ENCODE measurements at regions not wholly inside any gene's neighbourhood (a gene's known extent, or its start where the extent isn't known, plus 50 kb on each side); places are given as distances from the start of the nearest gene placed in this dataset.

DNA sequence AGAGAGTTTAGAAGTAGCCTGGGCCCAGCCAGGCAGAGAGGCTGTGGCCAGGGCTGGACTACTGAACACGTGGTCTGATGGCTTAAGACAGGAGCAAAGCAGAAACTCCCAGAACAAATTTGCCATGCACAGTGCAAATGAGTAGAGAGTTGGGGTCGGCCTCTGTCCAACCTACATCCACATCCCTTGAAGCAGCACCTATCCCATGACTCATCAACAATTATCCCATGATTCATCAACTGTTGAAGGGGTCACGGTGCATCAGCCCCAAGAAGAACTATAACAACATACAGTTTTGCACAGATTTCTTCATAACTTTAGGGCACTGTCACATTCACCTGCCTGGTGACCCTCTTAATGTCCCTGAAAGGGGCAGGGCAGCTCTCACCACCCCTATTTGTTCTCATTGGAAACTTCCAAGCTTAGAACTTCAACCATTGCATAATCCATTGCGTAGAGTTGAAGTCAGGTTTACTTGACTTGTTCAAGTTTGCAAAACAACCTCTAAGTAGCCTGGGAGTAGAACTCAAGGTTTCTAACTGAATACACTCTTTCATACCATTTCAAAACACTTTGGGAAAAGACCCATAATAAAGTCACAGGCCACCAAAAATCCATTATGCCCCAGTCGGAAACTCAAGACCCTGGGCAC is 235.2 kb upstream of the CDH5 start:
- TF ChIP-seq, protein P1, sequence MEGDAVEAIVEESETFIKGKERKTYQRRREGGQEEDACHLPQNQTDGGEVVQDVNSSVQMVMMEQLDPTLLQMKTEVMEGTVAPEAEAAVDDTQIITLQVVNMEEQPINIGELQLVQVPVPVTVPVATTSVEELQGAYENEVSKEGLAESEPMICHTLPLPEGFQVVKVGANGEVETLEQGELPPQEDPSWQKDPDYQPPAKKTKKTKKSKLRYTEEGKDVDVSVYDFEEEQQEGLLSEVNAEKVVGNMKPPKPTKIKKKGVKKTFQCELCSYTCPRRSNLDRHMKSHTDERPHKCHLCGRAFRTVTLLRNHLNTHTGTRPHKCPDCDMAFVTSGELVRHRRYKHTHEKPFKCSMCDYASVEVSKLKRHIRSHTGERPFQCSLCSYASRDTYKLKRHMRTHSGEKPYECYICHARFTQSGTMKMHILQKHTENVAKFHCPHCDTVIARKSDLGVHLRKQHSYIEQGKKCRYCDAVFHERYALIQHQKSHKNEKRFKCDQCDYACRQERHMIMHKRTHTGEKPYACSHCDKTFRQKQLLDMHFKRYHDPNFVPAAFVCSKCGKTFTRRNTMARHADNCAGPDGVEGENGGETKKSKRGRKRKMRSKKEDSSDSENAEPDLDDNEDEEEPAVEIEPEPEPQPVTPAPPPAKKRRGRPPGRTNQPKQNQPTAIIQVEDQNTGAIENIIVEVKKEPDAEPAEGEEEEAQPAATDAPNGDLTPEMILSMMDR (IDR thresholded peaks at IDR 0.05) = no peak

DNA sequence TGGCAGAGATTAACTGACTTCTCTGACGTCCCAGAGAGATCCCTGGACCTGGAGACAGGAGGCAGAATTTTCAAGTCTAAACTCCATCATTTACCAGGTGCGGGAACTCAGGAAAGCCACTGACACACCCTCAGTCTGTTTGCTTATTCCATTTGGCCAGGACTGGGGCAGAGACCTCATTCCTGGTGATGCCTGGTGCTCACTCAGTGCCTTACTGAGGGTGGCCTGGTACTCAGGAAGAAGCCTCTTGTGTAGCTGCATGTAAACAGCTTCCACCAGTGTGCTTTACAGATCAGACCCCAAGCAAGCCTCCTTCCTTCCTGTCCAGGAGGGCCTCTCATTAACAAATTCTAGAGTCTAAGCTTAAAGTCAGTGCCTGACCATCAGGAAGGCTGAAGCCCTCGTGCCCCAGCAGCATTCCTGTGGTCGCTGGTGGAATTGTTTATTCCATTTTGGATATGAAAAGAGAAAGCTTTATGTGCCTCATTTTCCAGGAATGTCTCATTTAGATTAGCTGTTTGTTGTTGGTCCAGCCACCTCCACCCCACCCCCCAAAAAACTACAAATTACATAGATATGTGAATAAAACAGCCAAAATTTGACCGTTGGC is 236.1 kb upstream of the CDH5 start:
- TF ChIP-seq, protein P1 (IDR thresholded peaks at IDR 0.05) = no peak

DNA sequence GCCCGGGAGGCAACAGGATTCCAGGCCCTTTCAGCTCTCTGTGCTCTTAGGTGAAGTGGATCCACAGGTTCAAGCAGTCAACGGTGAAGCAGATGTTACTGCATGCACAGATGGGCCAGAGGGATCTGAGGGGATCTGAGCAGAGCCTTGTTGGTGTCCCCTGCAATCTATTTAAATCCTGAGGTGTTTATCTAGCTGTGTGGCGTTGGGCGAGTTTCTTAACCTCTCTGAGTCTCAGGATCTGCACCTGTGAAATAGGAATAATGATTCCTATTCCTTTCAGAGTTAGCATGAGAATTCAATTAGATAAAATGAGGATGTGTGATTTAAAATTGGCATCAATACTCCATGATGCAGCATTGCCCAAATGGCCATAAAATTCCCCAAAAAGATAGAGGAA is 237.3 kb upstream of the CDH5 start:
- TF ChIP-seq, protein P1 (IDR thresholded peaks at IDR 0.05) = no peak

DNA sequence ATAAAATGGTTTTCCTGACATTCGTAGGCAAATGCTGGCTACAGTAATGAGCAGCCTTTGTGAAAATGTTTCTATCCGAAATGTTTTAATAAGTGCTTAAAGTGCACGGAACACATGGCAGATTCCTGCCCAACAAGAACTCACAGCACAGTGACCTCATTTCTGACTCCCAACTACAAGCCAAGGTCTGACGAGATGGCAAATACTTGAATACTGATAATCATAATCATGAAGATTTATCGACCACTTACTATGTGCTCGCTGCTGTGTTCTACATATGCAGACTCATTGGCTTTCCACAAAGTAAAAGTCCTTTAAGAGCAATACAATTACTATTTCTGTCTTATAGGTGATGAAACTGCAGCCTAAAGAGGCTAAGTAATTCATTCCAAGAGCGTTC is 238.1 kb upstream of the CDH5 start:
- TF ChIP-seq, protein P1 (IDR thresholded peaks at IDR 0.05) = no peak

DNA sequence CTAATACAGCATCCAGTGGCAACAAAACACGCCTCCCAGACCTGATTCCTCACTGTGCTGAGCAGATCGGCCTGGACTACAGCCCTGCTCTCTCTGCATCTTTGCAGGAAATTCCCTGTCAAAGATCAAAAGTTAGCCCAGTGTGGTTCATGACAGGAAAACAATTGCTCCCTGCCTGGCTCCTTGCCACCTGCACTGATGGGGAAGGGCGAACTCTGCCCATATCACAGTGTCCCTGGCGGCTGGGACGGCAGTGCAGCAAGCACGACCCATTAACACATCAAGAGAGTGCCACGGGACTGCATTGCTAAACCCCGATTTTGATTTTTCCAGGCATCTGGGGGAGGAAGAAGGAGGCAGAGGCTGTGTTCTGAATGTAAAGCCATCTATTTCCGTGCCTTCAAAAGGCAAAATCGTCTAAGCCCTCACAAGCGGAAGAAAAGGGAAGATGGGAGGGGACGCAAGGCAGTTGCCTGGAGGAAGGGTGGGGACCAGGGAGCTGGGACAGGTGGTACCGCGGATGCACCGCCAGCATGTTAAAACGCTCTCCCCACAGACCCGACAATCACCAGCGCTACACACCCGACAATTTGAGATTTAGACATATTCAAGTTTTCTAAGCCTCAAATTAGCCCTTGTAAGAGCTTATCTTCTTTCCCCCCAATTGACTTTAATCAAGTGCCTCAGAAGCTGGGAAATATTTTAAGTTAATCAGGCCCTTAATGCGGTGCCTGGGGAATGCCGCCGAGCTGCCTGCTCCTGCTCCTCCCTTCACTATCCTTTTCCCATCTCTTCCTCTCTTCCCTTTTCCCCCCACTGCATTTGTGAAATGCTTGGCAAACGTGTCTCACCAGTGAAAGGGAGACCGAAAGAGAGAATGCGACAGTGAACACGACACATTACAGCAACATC is 238.8 kb upstream of the CDH5 start:
- TF ChIP-seq, protein P1 (IDR thresholded peaks at IDR 0.05) = no peak

DNA sequence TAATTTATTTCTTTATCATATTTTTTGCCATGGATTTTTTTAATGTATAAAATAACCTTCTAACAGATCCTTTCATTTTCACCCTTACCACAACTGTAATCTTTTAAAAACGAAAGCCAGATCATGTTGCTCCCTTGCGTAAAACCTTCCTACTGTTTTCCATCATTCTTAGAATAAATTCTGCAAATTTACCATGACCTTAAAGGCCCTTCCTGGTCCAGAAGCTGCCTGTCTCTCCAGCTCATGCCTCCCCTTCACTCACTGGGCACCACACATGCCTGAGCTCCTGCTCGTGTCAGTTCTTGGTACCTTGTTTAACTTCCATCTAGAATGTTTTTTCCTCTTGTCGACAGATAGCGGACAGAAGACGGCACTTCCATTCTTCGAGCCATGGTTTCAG is 245.0 kb upstream of the CDH5 start:
- TF ChIP-seq, protein P1 (IDR thresholded peaks at IDR 0.05) = no peak

DNA sequence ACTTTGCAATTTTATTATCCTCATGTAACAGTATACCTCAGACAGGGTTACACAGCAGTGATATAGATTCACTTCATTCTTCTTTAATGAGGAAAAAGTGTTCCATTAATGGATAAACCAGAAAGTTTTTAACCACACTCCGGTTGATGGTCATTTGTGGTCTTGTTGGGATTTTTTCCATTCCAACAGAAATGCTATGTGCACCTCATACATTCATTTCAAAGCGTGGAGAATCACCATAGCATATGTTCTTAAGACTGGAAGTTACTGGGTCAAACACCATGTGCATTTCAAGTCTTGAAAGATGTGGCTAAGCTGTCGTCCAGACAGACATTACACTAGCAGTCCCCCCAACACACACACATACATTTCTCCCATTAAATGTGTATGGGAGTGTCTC is 245.8 kb upstream of the CDH5 start:
- TF ChIP-seq, protein P1 (IDR thresholded peaks at IDR 0.05) = no peak
